ENCODE measurements at regions not wholly inside any gene's neighbourhood (a gene's known extent, or its start where the extent isn't known, plus 50 kb on each side); places are given as distances from the start of the nearest gene placed in this dataset.

DNA sequence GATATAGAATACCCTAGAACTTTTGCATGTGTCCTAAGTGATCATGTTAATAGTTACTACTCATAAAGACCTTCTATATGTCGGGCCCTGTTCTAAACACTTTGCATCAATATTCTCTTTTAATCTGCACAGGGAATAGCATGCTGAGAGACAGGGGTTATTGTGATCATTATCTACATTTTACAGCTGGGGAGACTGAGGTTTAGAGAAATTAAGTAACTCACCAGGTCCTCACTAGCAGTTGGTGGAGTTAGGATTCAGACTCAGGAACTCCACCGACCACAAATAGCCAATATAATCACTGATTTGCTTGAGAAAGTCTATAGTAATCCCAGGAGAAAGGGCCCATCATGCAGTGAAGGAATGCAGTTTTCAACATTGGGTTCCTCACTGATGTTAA lies 111.2 kb upstream of the ADO start:
- no peaks in the 10 kb centered on the region for H3K9me3 ChIP-seq (ENCODE audit: control insufficient read depth, insufficient read depth, low read depth, low read length)
- no peak for TF ChIP-seq ZFHX2 (tag by site-specific recombination; conservative IDR thresholded peaks at IDR 0.05)
- TF ChIP-seq, protein P1, sequence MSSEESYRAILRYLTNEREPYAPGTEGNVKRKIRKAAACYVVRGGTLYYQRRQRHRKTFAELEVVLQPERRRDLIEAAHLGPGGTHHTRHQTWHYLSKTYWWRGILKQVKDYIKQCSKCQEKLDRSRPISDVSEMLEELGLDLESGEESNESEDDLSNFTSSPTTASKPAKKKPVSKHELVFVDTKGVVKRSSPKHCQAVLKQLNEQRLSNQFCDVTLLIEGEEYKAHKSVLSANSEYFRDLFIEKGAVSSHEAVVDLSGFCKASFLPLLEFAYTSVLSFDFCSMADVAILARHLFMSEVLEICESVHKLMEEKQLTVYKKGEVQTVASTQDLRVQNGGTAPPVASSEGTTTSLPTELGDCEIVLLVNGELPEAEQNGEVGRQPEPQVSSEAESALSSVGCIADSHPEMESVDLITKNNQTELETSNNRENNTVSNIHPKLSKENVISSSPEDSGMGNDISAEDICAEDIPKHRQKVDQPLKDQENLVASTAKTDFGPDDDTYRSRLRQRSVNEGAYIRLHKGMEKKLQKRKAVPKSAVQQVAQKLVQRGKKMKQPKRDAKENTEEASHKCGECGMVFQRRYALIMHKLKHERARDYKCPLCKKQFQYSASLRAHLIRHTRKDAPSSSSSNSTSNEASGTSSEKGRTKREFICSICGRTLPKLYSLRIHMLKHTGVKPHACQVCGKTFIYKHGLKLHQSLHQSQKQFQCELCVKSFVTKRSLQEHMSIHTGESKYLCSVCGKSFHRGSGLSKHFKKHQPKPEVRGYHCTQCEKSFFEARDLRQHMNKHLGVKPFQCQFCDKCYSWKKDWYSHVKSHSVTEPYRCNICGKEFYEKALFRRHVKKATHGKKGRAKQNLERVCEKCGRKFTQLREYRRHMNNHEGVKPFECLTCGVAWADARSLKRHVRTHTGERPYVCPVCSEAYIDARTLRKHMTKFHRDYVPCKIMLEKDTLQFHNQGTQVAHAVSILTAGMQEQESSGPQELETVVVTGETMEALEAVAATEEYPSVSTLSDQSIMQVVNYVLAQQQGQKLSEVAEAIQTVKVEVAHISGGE (tag by site-specific recombination; conservative IDR thresholded peaks at IDR 0.05; ENCODE audit: low read depth) = no peak
- TF ChIP-seq ZNF350 (tag by site-specific recombination; IDR thresholded peaks at IDR 0.05) = no peak
- TF ChIP-seq, protein P2, sequence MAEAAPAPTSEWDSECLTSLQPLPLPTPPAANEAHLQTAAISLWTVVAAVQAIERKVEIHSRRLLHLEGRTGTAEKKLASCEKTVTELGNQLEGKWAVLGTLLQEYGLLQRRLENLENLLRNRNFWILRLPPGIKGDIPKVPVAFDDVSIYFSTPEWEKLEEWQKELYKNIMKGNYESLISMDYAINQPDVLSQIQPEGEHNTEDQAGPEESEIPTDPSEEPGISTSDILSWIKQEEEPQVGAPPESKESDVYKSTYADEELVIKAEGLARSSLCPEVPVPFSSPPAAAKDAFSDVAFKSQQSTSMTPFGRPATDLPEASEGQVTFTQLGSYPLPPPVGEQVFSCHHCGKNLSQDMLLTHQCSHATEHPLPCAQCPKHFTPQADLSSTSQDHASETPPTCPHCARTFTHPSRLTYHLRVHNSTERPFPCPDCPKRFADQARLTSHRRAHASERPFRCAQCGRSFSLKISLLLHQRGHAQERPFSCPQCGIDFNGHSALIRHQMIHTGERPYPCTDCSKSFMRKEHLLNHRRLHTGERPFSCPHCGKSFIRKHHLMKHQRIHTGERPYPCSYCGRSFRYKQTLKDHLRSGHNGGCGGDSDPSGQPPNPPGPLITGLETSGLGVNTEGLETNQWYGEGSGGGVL (tag by site-specific recombination; IDR thresholded peaks at IDR 0.05) = no peak
- TF ChIP-seq ZXDB (tag by site-specific recombination; IDR thresholded peaks at IDR 0.05) = no peak
- TF ChIP-seq ZNF23 (tag by site-specific recombination; IDR thresholded peaks at IDR 0.05; ENCODE audit: borderline replicate concordance) = no peak
- TF ChIP-seq ZFP41 (tag by site-specific recombination; IDR thresholded peaks at IDR 0.05; ENCODE audit: borderline replicate concordance) = no peak
- TF ChIP-seq, protein P3, sequence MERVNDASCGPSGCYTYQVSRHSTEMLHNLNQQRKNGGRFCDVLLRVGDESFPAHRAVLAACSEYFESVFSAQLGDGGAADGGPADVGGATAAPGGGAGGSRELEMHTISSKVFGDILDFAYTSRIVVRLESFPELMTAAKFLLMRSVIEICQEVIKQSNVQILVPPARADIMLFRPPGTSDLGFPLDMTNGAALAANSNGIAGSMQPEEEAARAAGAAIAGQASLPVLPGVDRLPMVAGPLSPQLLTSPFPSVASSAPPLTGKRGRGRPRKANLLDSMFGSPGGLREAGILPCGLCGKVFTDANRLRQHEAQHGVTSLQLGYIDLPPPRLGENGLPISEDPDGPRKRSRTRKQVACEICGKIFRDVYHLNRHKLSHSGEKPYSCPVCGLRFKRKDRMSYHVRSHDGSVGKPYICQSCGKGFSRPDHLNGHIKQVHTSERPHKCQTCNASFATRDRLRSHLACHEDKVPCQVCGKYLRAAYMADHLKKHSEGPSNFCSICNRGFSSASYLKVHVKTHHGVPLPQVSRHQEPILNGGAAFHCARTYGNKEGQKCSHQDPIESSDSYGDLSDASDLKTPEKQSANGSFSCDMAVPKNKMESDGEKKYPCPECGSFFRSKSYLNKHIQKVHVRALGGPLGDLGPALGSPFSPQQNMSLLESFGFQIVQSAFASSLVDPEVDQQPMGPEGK (tag by site-specific recombination; IDR thresholded peaks at IDR 0.05) = no peak
- TF ChIP-seq ZBTB20 (tag by site-specific recombination; IDR thresholded peaks at IDR 0.05) = no peak
- no peak for TF ChIP-seq ZSCAN30 (tag by site-specific recombination; IDR thresholded peaks at IDR 0.05)
- TF ChIP-seq ZNF501 (tag by site-specific recombination; IDR thresholded peaks at IDR 0.05) = no peak
- TF ChIP-seq, protein P4, sequence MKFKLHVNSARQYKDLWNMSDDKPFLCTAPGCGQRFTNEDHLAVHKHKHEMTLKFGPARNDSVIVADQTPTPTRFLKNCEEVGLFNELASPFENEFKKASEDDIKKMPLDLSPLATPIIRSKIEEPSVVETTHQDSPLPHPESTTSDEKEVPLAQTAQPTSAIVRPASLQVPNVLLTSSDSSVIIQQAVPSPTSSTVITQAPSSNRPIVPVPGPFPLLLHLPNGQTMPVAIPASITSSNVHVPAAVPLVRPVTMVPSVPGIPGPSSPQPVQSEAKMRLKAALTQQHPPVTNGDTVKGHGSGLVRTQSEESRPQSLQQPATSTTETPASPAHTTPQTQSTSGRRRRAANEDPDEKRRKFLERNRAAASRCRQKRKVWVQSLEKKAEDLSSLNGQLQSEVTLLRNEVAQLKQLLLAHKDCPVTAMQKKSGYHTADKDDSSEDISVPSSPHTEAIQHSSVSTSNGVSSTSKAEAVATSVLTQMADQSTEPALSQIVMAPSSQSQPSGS (tag by site-specific recombination; IDR thresholded peaks at IDR 0.05; ENCODE audit: low read depth) = no peak
- no peak overlapping the region for H3K4me3 ChIP-seq (ENCODE audit: low read depth, low read length)
- H3K27ac ChIP-seq (ENCODE audit: extremely low read depth, low read depth, low read length) = no peak overlapping the region
- CTCF ChIA-PET = no interaction called here
- H3K36me3 ChIP-seq (ENCODE audit: control insufficient read depth in 2 of 2, insufficient read depth in 1 of 2, low read length in 2 of 2) = no peaks in the 10 kb centered on the region
- no peaks in the 10 kb centered on the region for H3K4me1 ChIP-seq (ENCODE audit: control insufficient read depth, insufficient read depth, low read length)
- POLR2A ChIA-PET = no interaction called here

DNA sequence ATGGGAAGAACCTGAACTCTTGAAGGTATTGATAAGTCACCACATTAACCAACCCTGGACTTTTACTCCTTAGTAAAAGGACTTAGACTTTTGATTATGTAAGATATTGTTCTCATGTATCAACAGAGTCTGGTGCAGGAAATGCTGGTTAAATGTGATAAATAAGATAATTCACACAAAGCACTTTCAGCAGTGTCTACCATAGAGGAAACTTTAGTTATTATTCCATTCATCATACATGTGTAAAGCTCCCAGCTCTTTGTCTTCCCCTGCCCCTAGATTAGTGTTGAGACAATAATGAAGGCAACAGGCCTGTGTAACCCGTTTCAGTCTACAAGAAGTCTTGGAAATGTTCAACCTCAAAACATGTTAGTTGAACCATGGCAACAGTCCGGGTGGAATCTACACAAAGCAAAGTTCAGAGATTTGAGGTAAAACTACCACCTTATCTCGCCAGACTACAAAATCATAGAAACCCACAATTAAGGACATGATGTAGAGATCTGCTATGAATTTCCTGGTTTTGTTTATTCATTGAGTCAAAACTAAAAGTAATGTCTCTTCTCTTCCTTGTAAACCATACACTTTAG lies 109.9 kb upstream of the ADO start:
- Histone ChIP-seq H3K9me3 (ENCODE audit: control insufficient read depth, insufficient read depth, low read depth, low read length) (no peaks in the 10 kb centered on the region), H3K4me1 (ENCODE audit: control insufficient read depth, insufficient read depth, low read length) (no peaks in the 10 kb centered on the region), H3K4me3 (ENCODE audit: low read depth, low read length) (no peak overlapping the region), H3K27ac (ENCODE audit: extremely low read depth, low read depth, low read length) (no peak overlapping the region), H3K36me3 (ENCODE audit: control insufficient read depth in 2 of 2, insufficient read depth in 1 of 2, low read length in 2 of 2) (no peaks in the 10 kb centered on the region)
- CTCF ChIA-PET = no interaction called here
- POLR2A ChIA-PET = no interaction called here
- TF ChIP-seq, protein P5, sequence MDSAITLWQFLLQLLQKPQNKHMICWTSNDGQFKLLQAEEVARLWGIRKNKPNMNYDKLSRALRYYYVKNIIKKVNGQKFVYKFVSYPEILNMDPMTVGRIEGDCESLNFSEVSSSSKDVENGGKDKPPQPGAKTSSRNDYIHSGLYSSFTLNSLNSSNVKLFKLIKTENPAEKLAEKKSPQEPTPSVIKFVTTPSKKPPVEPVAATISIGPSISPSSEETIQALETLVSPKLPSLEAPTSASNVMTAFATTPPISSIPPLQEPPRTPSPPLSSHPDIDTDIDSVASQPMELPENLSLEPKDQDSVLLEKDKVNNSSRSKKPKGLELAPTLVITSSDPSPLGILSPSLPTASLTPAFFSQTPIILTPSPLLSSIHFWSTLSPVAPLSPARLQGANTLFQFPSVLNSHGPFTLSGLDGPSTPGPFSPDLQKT (IDR thresholded peaks at IDR 0.05; ENCODE audit: borderline replicate concordance, low read depth, low read length) = no peak
- no peak for TF ChIP-seq ZFP37 (tag by site-specific recombination; IDR thresholded peaks at IDR 0.05)
